IMR-90 (cell line): ENCODE measurements at regions not wholly inside any gene's neighbourhood (a gene's known extent, or its start where the extent isn't known, plus 50 kb on each side); places are given as distances from the start of the nearest gene placed in this dataset.

ENCODE experiments used
- ATAC-seq: fragments of 200-7000 bp; cut with Tn5 transposase; 2 replicates; pipeline ENCODE4 v1.9.1; 2020; ENCODE audit warnings: low read depth, mild to moderate bottlenecking, moderate library complexity
- BruUV-seq: library from RNA; stranded (reverse); fragments of 400-500 nt; replicated peaks from 2 replicates; lab custom pipeline; 2021; lab: Mats Ljungman, UMichigan
- CTCF ChIA-PET: fragments of 300-600 bp; formaldehyde crosslinking; extraction: SDS; loops from one replicate; lab custom pipeline; 2021; ENCODE audit warnings: antibody characterized with exemption; lab: Yijun Ruan, JAX
- POLR2A ChIA-PET: fragments of 300-600 bp; sonication (Branson Sonifier 250); formaldehyde crosslinking; loops from one replicate; lab custom pipeline; 2022; ENCODE audit warnings: antibody characterized with exemption; ENCODE audit not compliant: unreplicated experiment; lab: Charles Lee
- DNase-seq: peaks from one replicate; pipeline ENCODE4 v3.0.0; 2013
- H2AFZ ChIP-seq: replicated peaks from 2 replicates; pipeline ENCODE3; 2013; ENCODE audit warnings: low read length, mild to moderate bottlenecking; ENCODE audit not compliant: poor library complexity
- H2AK5ac ChIP-seq: 2 replicates; pipeline ENCODE4 v1.6.1; 2013; ENCODE audit warnings: low read depth, low read length, inconsistent platforms
- H2AK9ac ChIP-seq: replicated peaks from 2 replicates; pipeline ENCODE3; 2013; ENCODE audit warnings: mild to moderate bottlenecking, low read depth, low read length, moderate library complexity; ENCODE audit not compliant: poor library complexity
- H2BK120ac ChIP-seq: 2 replicates; pipeline ENCODE4 v1.6.1; 2013; ENCODE audit warnings: low read depth, low read length, inconsistent platforms
- H2BK15ac ChIP-seq: 3 replicates; pipeline ENCODE4 v1.6.1; 2013; ENCODE audit warnings: low read depth, low read length, inconsistent platforms
- H2BK20ac ChIP-seq: 2 replicates; pipeline ENCODE4 v1.6.1; 2013; ENCODE audit warnings: low read depth, mild to moderate bottlenecking, inconsistent platforms, low read length, moderate library complexity
- H2BK5ac ChIP-seq: 2 replicates; pipeline ENCODE4 v1.6.1; 2013; ENCODE audit warnings: mild to moderate bottlenecking, low read depth, low read length, inconsistent platforms; ENCODE audit not compliant: poor library complexity, severe bottlenecking
- H3K14ac ChIP-seq: replicated peaks from 2 replicates; pipeline ENCODE4 v1.6.1; 2013; ENCODE audit warnings: low read depth, low read length, inconsistent platforms
- H3K18ac ChIP-seq: 2 replicates; pipeline ENCODE4 v1.6.1; 2013; ENCODE audit warnings: low read depth, low read length, control low read depth
- H3K23ac ChIP-seq: 2 replicates; pipeline ENCODE4 v1.6.1; 2013; ENCODE audit warnings: low read depth, low read length, inconsistent platforms
- H3K27ac ChIP-seq: 2 replicates; pipeline ENCODE4 v1.5.1; 2013; ENCODE audit warnings: mild to moderate bottlenecking, control low read depth, low read length; ENCODE audit not compliant: insufficient read depth
- H3K27me3 ChIP-seq: 2 replicates; pipeline ENCODE4 v1.6.1; 2013; ENCODE audit warnings: low read length; ENCODE audit not compliant: control insufficient read depth, insufficient read depth
- H3K36me3 ChIP-seq: 2 replicates; pipeline ENCODE4 v1.6.1; 2013; ENCODE audit warnings: low read length, mixed read lengths; ENCODE audit not compliant: control insufficient read depth, insufficient read depth
- H3K4ac ChIP-seq: 2 replicates; pipeline ENCODE4 v1.6.1; 2013; ENCODE audit warnings: low read depth, low read length, inconsistent platforms
- H3K4me1 ChIP-seq: 2 replicates; pipeline ENCODE4 v1.6.1; 2013; ENCODE audit warnings: low read length, mixed read lengths; ENCODE audit not compliant: control insufficient read depth, insufficient read depth
- H3K4me2 ChIP-seq: 2 replicates; pipeline ENCODE4 v1.6.1; 2013; ENCODE audit warnings: low read depth, mild to moderate bottlenecking, control low read depth, low read length, moderate library complexity
- H3K4me3 ChIP-seq: 2 replicates; pipeline ENCODE4 v1.5.1; 2013; ENCODE audit warnings: low read depth, mild to moderate bottlenecking, control low read depth, low read length, moderate library complexity; ENCODE audit not compliant: insufficient read depth
- H3K56ac ChIP-seq: 2 replicates; pipeline ENCODE4 v1.6.1; 2013; ENCODE audit warnings: low read length, inconsistent platforms; ENCODE audit not compliant: insufficient read depth; ENCODE audit errors: extremely low read depth
- H3K79me1 ChIP-seq, 2 experiments: 2 replicates each; pipeline ENCODE4 v1.6.1; 2013; ENCODE audit warnings: low read length in 2 of 2, inconsistent platforms in 1 of 2, low read depth in 1 of 2
- H3K9ac ChIP-seq: 2 replicates; pipeline ENCODE4 v1.6.1; 2013; ENCODE audit warnings: low read depth, low read length, control low read depth
- H3K9me1 ChIP-seq: 2 replicates; pipeline ENCODE4 v1.6.1; 2013; ENCODE audit warnings: low read length, inconsistent platforms; ENCODE audit not compliant: insufficient read depth
- H3K9me3 ChIP-seq: 2 replicates; pipeline ENCODE4 v1.6.1; 2013; ENCODE audit warnings: low read length; ENCODE audit not compliant: control insufficient read depth, insufficient read depth
- H4K20me1 ChIP-seq: 2 replicates; pipeline ENCODE4 v1.6.1; 2013; ENCODE audit warnings: low read length, inconsistent platforms; ENCODE audit not compliant: insufficient read depth
- H4K5ac ChIP-seq: 2 replicates; pipeline ENCODE4 v1.6.1; 2013; ENCODE audit warnings: mild to moderate bottlenecking, low read depth, low read length, control low read depth
- H4K8ac ChIP-seq, 2 experiments: 2 replicates each; pipeline ENCODE4 v1.6.1; 2013; ENCODE audit warnings: low read depth in 2 of 2, low read length in 2 of 2, control low read depth in 1 of 2, inconsistent platforms in 1 of 2
- H4K91ac ChIP-seq: 2 replicates; pipeline ENCODE4 v1.6.1; 2013; ENCODE audit warnings: low read depth, low read length, inconsistent platforms; ENCODE audit not compliant: insufficient read depth
- CEBPB ChIP-seq: IDR thresholded peaks from 2 replicates; pipeline ENCODE4 v1.6.1; 2012; ENCODE audit warnings: low read depth, low read length, improper control_type of control experiment
- CHD1 ChIP-seq: IDR thresholded peaks from 2 replicates; pipeline ENCODE4 v1.6.1; 2012; ENCODE audit warnings: low read depth, low read length, improper control_type of control experiment
- CTCF ChIP-seq: conservative IDR thresholded peaks from 2 replicates; pipeline ENCODE4 v1.5.1; 2012; ENCODE audit warnings: mild to moderate bottlenecking, low read depth, low read length, improper control_type of control experiment
- FOS ChIP-seq: fragments of 150-350 bp; IDR thresholded peaks from 2 replicates; pipeline ENCODE4 v1.6.1; 2016; ENCODE audit warnings: low read depth, low read length
- MAFK ChIP-seq: IDR thresholded peaks from 2 replicates; pipeline ENCODE4 v1.6.1; 2012; ENCODE audit warnings: low read depth, low read length, improper control_type of control experiment
- MAZ ChIP-seq: IDR thresholded peaks from 2 replicates; pipeline ENCODE4 v1.6.1; 2012; ENCODE audit warnings: low read depth, mild to moderate bottlenecking, low read length, improper control_type of control experiment, moderate library complexity, borderline replicate concordance
- MXI1 ChIP-seq: IDR thresholded peaks from 2 replicates; pipeline ENCODE4 v1.6.1; 2012; ENCODE audit warnings: low read depth, mild to moderate bottlenecking, low read length, moderate library complexity, borderline replicate concordance
- POLR2A ChIP-seq: IDR thresholded peaks from 2 replicates; pipeline ENCODE4 v1.6.1; 2012; ENCODE audit warnings: mild to moderate bottlenecking, low read depth, low read length
- RAD21 ChIP-seq: IDR thresholded peaks from 2 replicates; pipeline ENCODE4 v1.6.1; 2012; ENCODE audit warnings: low read length, improper control_type of control experiment
- RCOR1 ChIP-seq: IDR thresholded peaks from 2 replicates; pipeline ENCODE4 v1.6.1; 2012; ENCODE audit warnings: mild to moderate bottlenecking, low read length, improper control_type of control experiment; ENCODE audit not compliant: insufficient replicate concordance
- RFX5 ChIP-seq: IDR thresholded peaks from 2 replicates; pipeline ENCODE4 v1.8.0; 2012; ENCODE audit warnings: low read depth, mild to moderate bottlenecking, low read length, moderate library complexity
- USF2 ChIP-seq: fragments of 150-350 bp; IDR thresholded peaks from 2 replicates; pipeline ENCODE4 v1.6.1; 2017; ENCODE audit warnings: mild to moderate bottlenecking, antibody characterized with exemption, low read length, low read depth
- dilution Hi-C: fragments of 300-500 bp; cut with HindIII; formaldehyde crosslinking; loops from one replicate; pipeline ENCODE4 v1.14.3; 2018; ENCODE audit warnings: low sequenced_read_pairs; ENCODE audit not compliant: unreplicated experiment
- in situ Hi-C: fragments of 300-500 bp; cut with MboI; formaldehyde crosslinking; loops from 3 replicates; pipeline ENCODE4 v1.14.3; 2019; ENCODE audit warnings: low sequenced_read_pairs, inconsistent platforms, mixed read lengths
- intact Hi-C: fragments of 100-400 bp; cut with micrococcal nuclease; formaldehyde crosslinking; loops from 2 replicates; pipeline ENCODE4 v1.10.0; 2022

GRCh38 chr1:242731446-242731845, 206.9 kb upstream of the PLD5 start:
- TF ChIP-seq MAFK (no peak), RAD21 (no peak), POLR2A (no peak), CEBPB (no peak), MXI1 (no peak), CTCF (no peak), RFX5 (no peak), RCOR1 (no peak), FOS (no peak), USF2 (no peak), MAZ (no peak), CHD1 (no peak)
- no peak overlapping the region for H3K18ac ChIP-seq
- no peak overlapping the region for H2AK9ac ChIP-seq
- H2AFZ ChIP-seq, result no peak overlapping the region
- H3K36me3 ChIP-seq, result no peaks in the 10 kb centered on the region
- DNase-seq, result no peak
- H2BK15ac ChIP-seq, result no peak overlapping the region
- H3K79me1 ChIP-seq, result no peaks in the 10 kb centered on the region
- no peak overlapping the region for H3K23ac ChIP-seq
- in situ Hi-C loops, result no loop called here
- H3K4me1 ChIP-seq, result no peaks in the 10 kb centered on the region
- no peak overlapping the region for H4K91ac ChIP-seq
- no peaks in the 10 kb centered on the region for H4K20me1 ChIP-seq
- no peak overlapping the region for H2BK5ac ChIP-seq
- ChIA-PET POLR2A (no interaction called here), CTCF (no interaction called here)
- no peak overlapping the region for H3K14ac ChIP-seq
- no peaks in the 10 kb centered on the region for H3K9me1 ChIP-seq
- H3K56ac ChIP-seq, result no peak overlapping the region
- BruUV-seq, result no TSS peak
- no peak overlapping the region for H3K9ac ChIP-seq
- no peak overlapping the region for H3K4me2 ChIP-seq
- ATAC-seq, result no peak
- H2BK20ac ChIP-seq, result no peak overlapping the region
- H3K27me3 ChIP-seq, result no peaks in the 10 kb centered on the region
- no peak overlapping the region for H4K8ac ChIP-seq
- intact Hi-C loops, result no loop called here
- no peak overlapping the region for H2AK5ac ChIP-seq
- H3K4ac ChIP-seq, result no peak overlapping the region
- dilution Hi-C loops, result no loop called here
- H2BK120ac ChIP-seq, result no peak overlapping the region
- H3K4me3 ChIP-seq, result no peak overlapping the region
- H4K5ac ChIP-seq, result no peak overlapping the region
- H3K9me3 ChIP-seq, result peaks cover 8% of the 10 kb centered on the region
- no peak overlapping the region for H3K27ac ChIP-seq
